Head of caudate nucleus (tissue), 42 donors: ENCODE measurements at regions not wholly inside any gene's neighbourhood (a gene's known extent, or its start where the extent isn't known, plus 50 kb on each side); places are given as distances from the start of the nearest gene placed in this dataset.

ENCODE experiments used
- DNase-seq, 42 donors: peaks; one replicate each; pipeline versions ENCODE4 v3.0.0 to v3.0.0-alpha.2; 2020 to 2021; ENCODE audit warnings: mixed read lengths in 7 of 42
- intact Hi-C: fragments of 100-400 bp; cut with DNase I; formaldehyde crosslinking; loops from one replicate; pipeline ENCODE4 v1.15.0; 2022

- intact Hi-C loops: no loop called here
- DNase-seq: no peak
Observed at GRCh38 chr9:107222020-107222522, 61.0 kb upstream of the RAD23B start.

- intact Hi-C loops: no loop called here
- DNase-seq: no peak
Observed at GRCh38 chr9:107223381-107223780, 59.7 kb upstream of the RAD23B start.

- intact Hi-C loops: no loop called here
- no peak for DNase-seq
Observed at GRCh38 chr9:107224252-107224651, 58.8 kb upstream of the RAD23B start.

GRCh38 chr9:107226421-107226820, 56.7 kb upstream of the RAD23B start:
- intact Hi-C loops: no loop called here
- no peak for DNase-seq

DNA sequence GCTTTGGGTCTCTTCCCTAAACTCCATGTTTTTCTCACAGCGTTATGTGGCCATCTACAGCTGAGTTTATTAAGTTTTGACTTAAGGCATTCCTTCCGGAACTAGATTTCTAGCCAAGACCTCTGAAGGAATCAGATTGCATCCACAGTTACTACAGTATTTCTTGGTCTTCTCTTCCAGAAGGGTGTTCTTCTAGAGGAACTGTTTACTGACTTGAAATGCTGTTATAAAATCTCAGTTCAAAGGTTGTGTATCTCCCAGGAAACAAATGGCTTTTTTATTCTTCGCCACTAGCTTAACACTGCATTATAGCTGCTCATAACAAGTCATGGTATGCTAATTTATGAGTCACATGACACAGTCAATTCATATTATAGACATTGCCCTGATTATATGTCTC, 55.3 kb upstream of the RAD23B start:
- intact Hi-C loops: no loop called here

DNA sequence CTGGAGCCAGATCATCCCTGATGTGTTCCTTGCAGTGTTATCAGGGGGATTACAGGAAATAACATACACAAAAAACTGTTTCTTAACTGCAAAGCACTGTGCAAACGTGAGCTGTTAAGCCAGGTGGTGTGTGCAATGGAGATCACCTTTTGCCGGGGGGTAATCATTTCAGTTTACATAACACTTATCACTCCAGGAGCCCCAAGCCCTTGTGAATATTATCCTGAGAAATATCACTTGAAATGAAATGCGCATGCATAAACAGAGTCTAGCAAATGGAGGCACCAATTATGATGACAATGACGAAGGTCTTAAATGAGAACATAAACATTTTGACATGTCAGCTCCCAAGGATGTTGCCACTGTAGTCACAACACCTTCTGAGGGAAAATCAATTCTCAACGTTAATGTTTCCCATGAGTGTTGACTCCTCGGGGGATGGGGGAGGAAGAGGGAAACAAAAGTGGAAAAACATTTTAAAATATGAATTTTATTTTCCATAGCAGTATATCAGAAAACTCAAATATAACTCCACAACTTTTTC, 54.5 kb upstream of the RAD23B start:
- no peak for DNase-seq

More for the DNA sequence above, 55.3 kb upstream of the RAD23B start:
- no peak for DNase-seq

DNA sequence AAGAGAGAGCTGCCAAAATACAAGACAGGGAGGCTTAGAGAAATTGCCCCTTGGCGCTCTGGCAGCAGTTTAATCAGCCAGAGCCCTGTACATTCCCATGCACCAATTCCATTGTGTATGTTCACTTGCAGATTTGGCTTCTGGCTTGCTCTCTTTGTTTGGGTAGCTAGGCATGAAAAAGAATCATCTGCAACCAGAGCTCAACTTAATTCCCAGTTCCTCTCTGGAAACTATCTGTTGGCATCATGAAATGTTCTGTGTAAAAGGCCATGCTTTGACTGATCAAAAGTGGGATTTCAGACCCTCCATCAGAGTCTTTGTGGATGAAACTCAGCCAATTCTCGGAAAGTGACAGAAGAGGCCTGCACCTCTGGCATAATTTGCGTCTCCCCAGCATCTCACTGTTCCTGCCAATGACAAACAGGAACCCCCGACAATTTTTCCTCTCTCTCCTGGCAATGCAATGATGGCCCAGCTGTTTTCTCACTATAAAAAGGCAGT, 53.8 kb upstream of the RAD23B start:
- DNase-seq: no peak
- intact Hi-C loops: no loop called here

More for the DNA sequence above, 54.5 kb upstream of the RAD23B start:
- intact Hi-C loops: no loop called here
